ENCODE measurements at regions not wholly inside any gene's neighbourhood (a gene's known extent, or its start where the extent isn't known, plus 50 kb on each side); places are given as distances from the start of the nearest gene placed in this dataset.

GRCh38 chr3:187949093-187949820 is 204.0 kb upstream of the BCL6 start:
- intact Hi-C loops (cut with micrococcal nuclease) = no loop called here

DNA sequence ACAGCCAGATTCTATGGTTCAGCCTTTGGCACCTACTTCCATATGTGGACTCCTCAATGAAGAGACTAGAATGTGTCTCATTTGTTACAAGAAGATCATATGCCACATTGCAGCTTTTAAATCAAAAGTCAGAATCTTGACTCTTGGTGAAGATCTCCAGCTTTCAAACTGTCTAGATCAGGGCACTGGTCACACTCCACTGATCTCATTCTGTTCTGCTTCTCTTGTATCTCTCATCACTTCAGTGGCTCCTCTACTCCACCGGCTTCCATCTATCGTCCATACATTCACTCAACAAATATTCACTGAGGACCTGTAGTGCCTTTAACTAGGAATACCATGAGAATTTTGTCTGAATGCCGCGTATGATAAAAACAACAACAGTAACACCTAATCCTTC is 203.3 kb upstream of the LPP start:
- intact Hi-C loops (cut with micrococcal nuclease) = no loop called here

DNA sequence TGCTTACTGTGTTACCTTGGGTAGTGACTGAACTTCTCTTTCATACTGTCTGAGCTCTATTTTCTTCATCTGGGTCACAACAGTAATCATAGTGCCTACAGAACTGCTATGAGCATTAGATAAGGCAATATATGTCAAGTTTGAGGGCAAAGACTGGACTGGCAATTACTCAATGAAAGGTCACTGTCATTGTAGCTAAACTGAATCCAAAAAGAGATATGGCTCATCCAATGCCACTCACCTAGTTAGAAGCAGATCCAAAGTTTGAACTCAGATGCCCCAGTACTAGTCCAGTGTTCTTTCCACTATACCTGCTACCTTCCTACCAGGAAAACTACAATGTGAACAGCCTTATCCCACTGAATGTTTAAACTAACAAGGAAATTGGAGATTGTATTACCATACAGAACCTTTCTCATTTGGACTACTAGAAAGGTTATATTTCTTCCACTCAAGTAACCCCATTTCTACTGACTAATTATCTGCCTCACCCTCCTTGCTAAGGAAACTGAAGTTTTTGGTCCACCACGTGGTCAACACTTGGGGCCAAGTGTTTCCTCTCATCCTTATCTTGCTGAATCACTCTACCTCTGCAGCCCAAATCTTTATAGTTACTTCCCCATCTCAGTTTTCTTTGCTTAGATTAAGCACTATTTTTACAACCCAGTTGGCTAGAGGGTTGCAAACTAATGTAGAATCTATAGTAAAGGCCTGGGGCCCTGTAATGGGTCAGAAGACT is 202.3 kb upstream of the LPP start:
- intact Hi-C loops (cut with micrococcal nuclease) = no loop called here

GRCh38 chr3:187952849-187953248 is 201.1 kb upstream of the LPP start:
- intact Hi-C loops (cut with micrococcal nuclease) = no loop called here

DNA sequence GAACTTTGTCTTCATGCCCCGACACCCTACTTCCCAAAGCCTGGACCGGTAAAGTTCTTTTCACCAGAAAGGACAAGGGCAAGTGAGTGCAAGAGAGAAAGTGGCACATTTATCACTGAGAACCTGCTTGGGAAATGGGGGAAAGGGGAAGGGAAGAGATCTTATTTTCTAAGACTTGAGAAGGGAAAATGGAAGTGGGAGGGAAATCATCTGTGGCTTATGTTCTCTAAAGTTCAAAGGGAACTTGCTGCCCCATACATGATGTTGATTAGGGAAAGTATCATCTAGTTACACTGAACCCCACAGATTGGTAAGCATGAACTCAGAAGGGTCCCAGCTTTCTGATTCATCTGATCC is 199.5 kb upstream of the LPP start:
- intact Hi-C loops (cut with micrococcal nuclease) = no loop called here

- intact Hi-C loops (cut with micrococcal nuclease) = no loop called here
Measured at GRCh38 chr3:187954873-187955586, 198.9 kb upstream of the LPP start.

GRCh38 chr3:187955587-187955952 is 198.4 kb upstream of the LPP start:
- intact Hi-C loops (cut with micrococcal nuclease) = no loop called here

DNA sequence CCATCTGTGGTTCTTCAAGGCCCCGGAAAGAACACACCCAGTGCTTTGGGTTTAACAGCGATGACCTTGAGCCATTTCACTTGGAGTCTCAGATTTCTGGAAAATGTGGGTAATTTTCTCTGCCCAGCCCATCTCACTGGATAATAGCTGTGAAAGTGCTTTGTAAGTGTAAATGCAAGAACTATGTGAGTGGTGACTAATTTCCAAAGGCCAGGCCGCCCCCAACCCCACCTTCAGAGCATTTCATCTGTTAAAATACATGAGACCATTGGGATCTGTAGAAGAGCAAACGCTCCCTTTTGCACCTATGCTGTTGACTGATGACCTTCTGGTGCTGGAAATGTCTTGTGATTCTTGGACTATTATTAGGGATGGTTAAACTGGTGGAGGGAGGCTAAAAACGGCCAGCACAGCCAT is 196.8 kb upstream of the LPP start:
- intact Hi-C loops (cut with micrococcal nuclease) = no loop called here

DNA sequence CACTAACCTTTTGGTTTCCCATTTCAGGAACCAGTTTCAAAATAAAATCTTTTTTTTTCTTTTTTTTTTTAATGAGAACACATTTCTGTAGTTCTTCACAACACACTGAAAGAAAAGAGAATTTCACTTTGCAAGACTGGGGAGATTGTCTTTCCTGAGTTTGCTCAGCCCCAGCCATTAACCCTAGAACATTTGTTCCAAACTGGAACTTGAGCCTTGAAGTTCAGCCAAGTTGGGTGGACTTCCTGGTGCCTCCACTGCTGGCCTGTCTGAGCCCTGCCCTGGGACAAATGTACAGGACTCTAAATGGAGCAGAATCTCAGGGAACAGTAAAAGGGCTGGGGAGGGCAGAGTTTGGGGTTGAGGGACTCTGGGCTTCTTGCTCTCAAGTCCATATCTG is 196.4 kb upstream of the LPP start:
- intact Hi-C loops (cut with micrococcal nuclease) = no loop called here

DNA sequence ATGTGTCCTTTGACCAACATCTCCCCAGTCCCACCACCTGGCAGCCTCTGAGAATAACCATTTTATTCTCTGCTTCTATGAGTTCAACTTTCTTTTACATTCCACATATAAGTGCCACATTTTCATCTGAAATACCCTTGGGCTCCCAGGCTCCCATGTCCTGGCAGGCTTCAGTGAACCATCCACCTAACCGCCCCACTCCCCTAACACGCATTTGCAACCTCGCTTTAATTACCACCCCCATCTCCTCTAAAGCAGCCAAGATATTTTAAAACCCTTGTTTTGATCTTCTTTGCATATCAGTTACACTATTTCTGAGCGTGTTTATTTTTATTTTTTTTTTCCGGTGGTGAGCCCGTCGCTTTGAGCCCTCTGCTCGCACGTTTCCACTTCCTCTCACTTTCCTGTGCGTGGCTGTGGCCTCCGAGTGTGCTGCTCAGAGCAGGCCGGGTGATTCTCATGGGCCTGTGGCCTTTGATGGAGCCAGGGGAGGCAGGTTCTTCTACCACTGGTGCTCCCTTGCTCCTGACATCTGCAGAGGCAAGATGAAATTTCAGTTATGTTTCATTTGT is 195.4 kb upstream of the LPP start:
- intact Hi-C loops (cut with micrococcal nuclease) = no loop called here

GRCh38 chr3:187960820-187961219 is 193.1 kb upstream of the LPP start:
- intact Hi-C loops (cut with micrococcal nuclease) = no loop called here

- intact Hi-C loops (cut with micrococcal nuclease) = no loop called here
Measured at GRCh38 chr3:187961366-187961765, 192.6 kb upstream of the LPP start.

DNA sequence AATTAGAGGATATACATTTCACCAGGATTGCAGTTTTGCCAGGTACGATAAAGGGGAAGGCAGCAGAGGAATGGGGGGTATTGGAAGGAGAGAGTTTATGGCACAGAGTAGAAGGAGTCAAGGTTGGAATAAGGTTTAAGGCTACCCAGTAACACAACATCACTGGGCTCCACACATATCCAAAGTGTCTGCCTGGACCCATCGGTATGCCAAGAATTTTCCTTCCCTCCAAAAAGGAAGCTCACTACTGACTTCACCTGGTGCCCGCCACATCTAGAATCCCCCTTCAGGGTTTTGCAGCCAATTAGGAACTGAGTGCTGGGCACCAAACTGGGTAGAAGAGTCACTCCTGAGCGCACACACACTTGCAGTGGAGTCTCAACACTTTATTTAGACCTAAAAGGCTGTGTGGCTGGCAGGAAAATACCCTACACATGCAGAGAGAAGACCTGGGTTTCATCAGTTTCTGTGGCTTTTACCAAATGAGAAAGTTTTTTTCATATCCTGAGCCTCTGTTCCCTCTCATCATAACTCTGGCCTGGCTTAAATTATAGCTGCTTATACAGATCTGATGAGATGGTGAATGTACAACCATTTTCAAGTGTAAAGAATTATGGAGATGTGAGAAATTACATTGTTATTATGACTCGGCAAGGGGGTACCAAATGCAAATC is 190.8 kb upstream of the LPP start:
- intact Hi-C loops (cut with micrococcal nuclease) = loop anchor here (1.0 to 2.0 kb wide), 2 partner anchors 14 to 44 kb away; no protein-coding TSS in a partner anchor

DNA sequence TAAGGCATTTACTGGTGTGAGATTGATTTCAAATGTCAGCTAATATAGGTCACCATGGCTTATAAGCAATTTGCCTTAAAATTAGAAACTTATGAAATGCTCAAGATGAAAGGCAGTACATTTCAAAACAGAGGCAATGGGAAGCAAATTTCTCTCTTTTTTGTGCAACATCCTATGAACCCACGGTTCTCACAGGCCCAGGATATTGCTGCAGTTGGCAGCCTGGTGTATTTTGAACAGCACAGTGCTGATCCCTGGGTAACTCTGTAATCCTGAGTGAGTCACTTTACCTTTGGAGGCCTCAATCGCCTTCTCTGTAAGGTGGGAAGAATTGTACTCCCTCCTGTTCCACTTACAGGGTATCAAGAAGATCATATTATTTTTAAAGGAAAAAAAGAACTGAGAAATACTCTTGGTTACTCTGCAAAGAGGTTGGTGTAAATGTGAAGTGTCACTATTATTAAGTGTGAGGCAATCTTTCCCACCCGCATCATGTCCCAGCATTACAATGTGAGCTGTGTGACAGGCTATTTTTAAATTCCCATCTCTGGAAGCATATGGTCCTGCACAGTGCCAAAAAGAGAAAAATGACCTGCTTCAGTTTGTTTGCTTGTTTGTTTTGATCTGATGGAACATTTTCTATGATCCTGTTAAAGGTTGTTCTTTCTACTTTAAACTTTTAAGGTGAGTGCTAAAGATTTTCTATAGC is 190.1 kb upstream of the LPP start:
- intact Hi-C loops (cut with micrococcal nuclease) = loop anchor here (1.0 to 2.0 kb wide), 2 partner anchors 13 to 45 kb away; no protein-coding TSS in a partner anchor

DNA sequence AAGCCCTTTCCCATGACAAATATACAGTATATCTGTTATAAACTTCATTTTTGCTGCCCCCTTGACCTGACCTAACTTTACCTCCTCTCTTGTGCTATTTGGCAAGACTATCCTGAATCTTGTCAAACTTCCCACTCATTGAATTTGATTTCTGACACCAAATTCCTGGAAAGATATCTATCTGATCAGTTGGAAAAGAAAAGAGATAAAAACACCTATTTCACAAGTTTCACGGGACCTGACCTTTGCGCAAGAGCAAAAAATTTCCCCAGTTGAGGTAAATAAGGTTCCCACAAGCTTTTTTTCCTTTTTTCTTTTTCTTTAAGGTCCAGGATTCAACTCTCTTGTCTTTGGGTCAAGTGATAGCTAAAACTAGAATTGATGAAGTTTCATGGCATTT is 189.2 kb upstream of the LPP start:
- intact Hi-C loops (cut with micrococcal nuclease) = no loop called here

GRCh38 chr3:187966096-187966495 is 187.9 kb upstream of the LPP start:
- intact Hi-C loops (cut with micrococcal nuclease) = no loop called here

- intact Hi-C loops (cut with micrococcal nuclease) = no loop called here
Measured at GRCh38 chr3:187966636-187967406, 187.1 kb upstream of the LPP start.

GRCh38 chr3:187967993-187968392 is 186.0 kb upstream of the LPP start:
- intact Hi-C loops (cut with micrococcal nuclease) = no loop called here

DNA sequence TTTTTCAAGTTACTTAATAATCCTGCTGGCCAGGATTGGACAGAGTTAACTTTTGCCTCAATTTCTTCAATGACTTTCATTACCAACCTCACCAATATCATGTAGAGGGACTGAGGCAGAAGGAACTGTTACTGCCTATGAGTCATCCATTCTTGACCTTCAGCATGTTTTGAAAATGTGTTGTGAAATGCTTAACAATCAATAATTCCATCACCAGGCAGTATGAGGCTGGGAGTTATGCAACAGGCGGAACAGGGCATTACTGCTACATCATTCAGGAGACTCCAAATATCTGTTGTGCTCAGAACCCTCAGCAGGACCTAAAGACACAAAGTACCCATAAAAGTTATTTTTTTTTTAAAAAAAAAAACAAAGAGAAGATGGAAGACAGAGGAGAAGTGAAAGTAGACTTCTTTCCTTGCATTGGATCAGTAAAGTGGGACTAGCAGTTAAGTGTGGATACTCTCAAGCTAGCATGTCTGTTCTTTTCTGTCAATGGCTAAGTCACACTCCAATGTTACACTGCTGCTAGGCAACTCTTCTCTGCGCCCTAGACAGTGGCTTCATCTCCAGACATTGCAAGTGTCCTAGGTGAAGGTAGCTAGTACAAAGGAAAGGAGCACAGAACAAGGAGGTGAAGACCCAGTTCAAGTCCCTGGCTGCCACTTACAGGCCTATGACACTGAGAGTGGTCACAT is 184.9 kb upstream of the LPP start:
- intact Hi-C loops (cut with micrococcal nuclease) = no loop called here

- intact Hi-C loops (cut with micrococcal nuclease) = no loop called here
Measured at GRCh38 chr3:187969581-187969950, 184.4 kb upstream of the LPP start.
